WTC11 (cell line): ENCODE measurements at regions not wholly inside any gene's neighbourhood (a gene's known extent, or its start where the extent isn't known, plus 50 kb on each side); places are given as distances from the start of the nearest gene placed in this dataset.

Experiments used
- ATAC-seq: fragments of 200-7000 bp; cut with Tn5 transposase; 2 replicates; pipeline ENCODE4 v1.10.0; 2021; ENCODE audit warnings: mild to moderate bottlenecking, moderate library complexity
- CTCF ChIA-PET: fragments of 300-600 bp; sonication (Branson Sonifier 250); formaldehyde crosslinking; loops from one replicate; lab custom pipeline; 2021; ENCODE audit warnings: antibody characterized with exemption; lab: Charles Lee
- POLR2A ChIA-PET: fragments of 350-600 bp; sonication (Branson Sonifier 250); formaldehyde crosslinking; loops from one replicate; lab custom pipeline; 2021; ENCODE audit warnings: antibody characterized with exemption; lab: Charles Lee
- DNase-seq: peaks from one replicate; pipeline ENCODE4 v3.0.0; 2021; ENCODE audit warnings: low spot score
- H3K27ac Mint-ChIP-seq: 2 replicates; pipeline ENCODE4 v1.8.0; 2021; ENCODE audit warnings: mixed read lengths
- H3K27me3 Mint-ChIP-seq: 2 replicates; pipeline ENCODE4 v1.8.0; 2021; ENCODE audit warnings: low read depth, mild to moderate bottlenecking, moderate library complexity, mixed read lengths
- H3K36me3 Mint-ChIP-seq: 2 replicates; pipeline ENCODE4 v1.8.0; 2021; ENCODE audit warnings: mixed read lengths
- H3K4me1 Mint-ChIP-seq: 2 replicates; pipeline ENCODE4 v1.8.0; 2022; ENCODE audit warnings: mixed read lengths
- H3K4me3 Mint-ChIP-seq: 2 replicates; pipeline ENCODE4 v1.8.0; 2021; ENCODE audit warnings: mild to moderate bottlenecking, moderate library complexity, mixed read lengths
- H3K9me3 Mint-ChIP-seq: 2 replicates; pipeline ENCODE4 v1.8.0; 2021; ENCODE audit warnings: mixed read lengths
- CBFB ChIP-seq: sonication (generic); formaldehyde crosslinking; IDR thresholded peaks from 2 replicates; pipeline ENCODE4 v1.8.1; 2022; ENCODE audit warnings: mild to moderate bottlenecking, low read depth, missing genetic modification reagents
- ETV6 ChIP-seq: sonication (generic); formaldehyde crosslinking; IDR thresholded peaks from 2 replicates; pipeline ENCODE4 v1.8.1; 2022; ENCODE audit warnings: mild to moderate bottlenecking, missing genetic modification reagents
- FOXJ3 ChIP-seq: sonication (generic); formaldehyde crosslinking; IDR thresholded peaks from 2 replicates; pipeline ENCODE4 v1.9.0; 2021; ENCODE audit warnings: missing genetic modification reagents, mild to moderate bottlenecking, borderline replicate concordance
- FOXK1 ChIP-seq: sonication (generic); formaldehyde crosslinking; IDR thresholded peaks from 2 replicates; pipeline ENCODE4 v1.8.0; 2022; ENCODE audit warnings: mild to moderate bottlenecking, moderate library complexity, missing genetic modification reagents
- HMGA2 ChIP-seq: fragments of 250-450 bp; sonication (Bioruptor Pico); IDR thresholded peaks from 2 replicates; pipeline ENCODE4 v1.4.0; 2021; ENCODE audit warnings: mild to moderate bottlenecking, moderate library complexity
- JUN ChIP-seq: sonication (generic); formaldehyde crosslinking; IDR thresholded peaks from 2 replicates; pipeline ENCODE4 v1.8.0; 2023; ENCODE audit warnings: mild to moderate bottlenecking, missing genetic modification reagents
- NR2C2 ChIP-seq: sonication (generic); formaldehyde crosslinking; IDR thresholded peaks from 2 replicates; pipeline ENCODE4 v1.8.0; 2022; ENCODE audit warnings: mild to moderate bottlenecking, missing genetic modification reagents
- NR3C1 ChIP-seq: sonication (generic); formaldehyde crosslinking; conservative IDR thresholded peaks from 2 replicates; pipeline ENCODE4 v1.8.1; 2023; ENCODE audit warnings: low read depth, mild to moderate bottlenecking, missing genetic modification reagents
- OVOL2 ChIP-seq: fragments of 250-450 bp; sonication (Bioruptor Pico); IDR thresholded peaks from 2 replicates; pipeline ENCODE4 v1.9.0; 2021; ENCODE audit warnings: mild to moderate bottlenecking, borderline replicate concordance
- RORB ChIP-seq: fragments of 250-450 bp; sonication (Bioruptor Pico); IDR thresholded peaks from 2 replicates; pipeline ENCODE4 v1.9.0; 2021; ENCODE audit warnings: mild to moderate bottlenecking
- SOX15 ChIP-seq: fragments of 250-450 bp; sonication (Bioruptor Pico); IDR thresholded peaks from 2 replicates; pipeline ENCODE4 v1.9.0; 2021; ENCODE audit warnings: mild to moderate bottlenecking
- TCF7 ChIP-seq: sonication (generic); formaldehyde crosslinking; IDR thresholded peaks from 2 replicates; pipeline ENCODE4 v1.8.0; 2022; ENCODE audit warnings: mild to moderate bottlenecking, low read depth, missing genetic modification reagents, moderate library complexity
- TEAD4 ChIP-seq: sonication (generic); formaldehyde crosslinking; IDR thresholded peaks from 2 replicates; pipeline ENCODE4 v1.8.0; 2022; ENCODE audit warnings: mild to moderate bottlenecking, missing genetic modification reagents
- ZNF232 ChIP-seq: sonication (generic); formaldehyde crosslinking; IDR thresholded peaks from 2 replicates; pipeline ENCODE4 v1.8.0; 2022; ENCODE audit warnings: mild to moderate bottlenecking, missing genetic modification reagents
- ZNF317 ChIP-seq: sonication (generic); formaldehyde crosslinking; IDR thresholded peaks from 2 replicates; pipeline ENCODE4 v1.8.1; 2023; ENCODE audit warnings: low read depth, mild to moderate bottlenecking, moderate library complexity, missing genetic modification reagents, borderline replicate concordance
- ZNF396 ChIP-seq: fragments of 250-450 bp; sonication (Bioruptor Pico); IDR thresholded peaks from 2 replicates; pipeline ENCODE4 v1.8.0; 2021; ENCODE audit warnings: mild to moderate bottlenecking, moderate library complexity, borderline replicate concordance
- ZNF423 ChIP-seq: fragments of 250-450 bp; sonication (Bioruptor Pico); IDR thresholded peaks from 2 replicates; pipeline ENCODE4 v2.1.2; 2022; ENCODE audit warnings: mild to moderate bottlenecking, moderate library complexity
- TF ChIP-seq, protein P1 (sequence below): sonication (generic); formaldehyde crosslinking; IDR thresholded peaks from 2 replicates; pipeline ENCODE4 v1.8.1; 2023; ENCODE audit warnings: mild to moderate bottlenecking, moderate library complexity, missing genetic modification reagents
- TF ChIP-seq, protein P2 (sequence below): fragments of 250-450 bp; sonication (Bioruptor Pico); IDR thresholded peaks from 2 replicates; pipeline ENCODE4 v1.9.0; 2021; ENCODE audit warnings: mild to moderate bottlenecking
- TF ChIP-seq, protein P3 (sequence below): sonication (generic); formaldehyde crosslinking; IDR thresholded peaks from 2 replicates; pipeline ENCODE4 v1.8.1; 2022; ENCODE audit warnings: mild to moderate bottlenecking, missing genetic modification reagents, moderate library complexity, borderline replicate concordance
- TF ChIP-seq, protein P4 (sequence below): sonication (generic); formaldehyde crosslinking; IDR thresholded peaks from 2 replicates; pipeline ENCODE4 v1.8.1; 2022; ENCODE audit warnings: low read depth, missing genetic modification reagents, borderline replicate concordance
- TF ChIP-seq, protein P5 (sequence below): sonication (generic); formaldehyde crosslinking; conservative IDR thresholded peaks from 2 replicates; pipeline ENCODE4 v1.8.1; 2023; ENCODE audit warnings: mild to moderate bottlenecking, low read depth, missing genetic modification reagents, moderate library complexity

DNA sequence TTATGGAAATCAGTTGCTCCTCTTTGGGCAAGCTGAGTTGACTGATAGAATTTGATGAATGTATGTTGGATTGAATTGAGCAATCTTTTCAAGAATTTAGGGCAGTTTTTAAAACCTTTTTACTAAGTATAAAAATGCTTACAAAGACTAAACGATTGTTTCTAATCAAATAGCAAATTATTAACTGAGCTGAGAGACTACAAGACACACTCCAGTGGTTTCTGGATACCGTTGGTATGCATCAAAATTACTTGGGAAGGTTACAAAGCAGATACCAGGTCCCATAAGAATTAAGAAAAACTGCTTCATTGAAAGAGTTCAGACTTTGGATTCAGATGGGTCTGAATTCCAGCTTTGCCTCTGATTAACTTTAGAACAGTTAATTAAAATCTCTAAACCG is 721.4 kb downstream of the FAM181B start:
- TF ChIP-seq ZNF232 (CRISPR knock-in tag): no peak
- TF ChIP-seq, protein P1, sequence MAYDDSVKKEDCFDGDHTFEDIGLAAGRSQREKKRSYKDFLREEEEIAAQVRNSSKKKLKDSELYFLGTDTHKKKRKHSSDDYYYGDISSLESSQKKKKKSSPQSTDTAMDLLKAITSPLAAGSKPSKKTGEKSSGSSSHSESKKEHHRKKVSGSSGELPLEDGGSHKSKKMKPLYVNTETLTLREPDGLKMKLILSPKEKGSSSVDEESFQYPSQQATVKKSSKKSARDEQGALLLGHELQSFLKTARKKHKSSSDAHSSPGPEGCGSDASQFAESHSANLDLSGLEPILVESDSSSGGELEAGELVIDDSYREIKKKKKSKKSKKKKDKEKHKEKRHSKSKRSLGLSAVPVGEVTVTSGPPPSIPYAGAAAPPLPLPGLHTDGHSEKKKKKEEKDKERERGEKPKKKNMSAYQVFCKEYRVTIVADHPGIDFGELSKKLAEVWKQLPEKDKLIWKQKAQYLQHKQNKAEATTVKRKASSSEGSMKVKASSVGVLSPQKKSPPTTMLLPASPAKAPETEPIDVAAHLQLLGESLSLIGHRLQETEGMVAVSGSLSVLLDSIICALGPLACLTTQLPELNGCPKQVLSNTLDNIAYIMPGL (CRISPR knock-in tag): no peak
- TF ChIP-seq ZNF423 (CRISPR knock-in tag): no peak
- no peak for TF ChIP-seq NR2C2 (CRISPR knock-in tag)
- no peak for TF ChIP-seq FOXJ3 (CRISPR knock-in tag)
- no peak for TF ChIP-seq NR3C1 (CRISPR knock-in tag)
- TF ChIP-seq TEAD4 (CRISPR knock-in tag): no peak
- ChIA-PET CTCF (no interaction called here), POLR2A (no interaction called here)
- no peaks in the 10 kb centered on the region for H3K9me3 Mint-ChIP-seq
- DNase-seq (no peak), ATAC-seq (no peak)
- peaks cover 7% of the 10 kb centered on the region for H3K4me1 Mint-ChIP-seq
- no peak overlapping the region for H3K27ac Mint-ChIP-seq
- no peaks in the 10 kb centered on the region for H3K27me3 Mint-ChIP-seq
- no peak overlapping the region for H3K4me3 Mint-ChIP-seq
- H3K36me3 Mint-ChIP-seq: no peaks in the 10 kb centered on the region

DNA sequence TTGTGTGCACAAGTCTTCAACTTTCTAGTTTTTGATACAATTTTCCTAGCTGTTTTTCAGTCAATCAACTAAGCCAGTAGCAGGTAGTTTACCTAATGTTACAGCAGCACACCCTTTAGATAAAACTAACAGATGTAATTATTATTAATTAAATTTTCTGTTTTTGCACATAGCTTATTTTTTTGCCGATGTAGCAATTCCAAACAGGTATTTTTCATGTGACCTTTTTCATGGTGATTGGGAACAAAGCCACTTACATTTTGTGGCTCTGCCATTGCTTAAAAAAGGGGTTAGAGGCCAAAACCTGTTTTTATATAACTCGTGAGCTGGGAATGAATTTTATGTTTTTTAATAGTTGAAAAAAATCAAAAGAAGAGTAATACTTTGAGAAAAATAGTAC is 724.5 kb downstream of the FAM181B start:
- H3K36me3 Mint-ChIP-seq: no peaks in the 10 kb centered on the region
- H3K4me1 Mint-ChIP-seq: peaks cover 7% of the 10 kb centered on the region
- POLR2A ChIA-PET: no interaction called here
- no peak overlapping the region for H3K4me3 Mint-ChIP-seq
- ATAC-seq: no peak
- no peak overlapping the region for H3K27ac Mint-ChIP-seq
- CTCF ChIA-PET: no interaction called here
- H3K27me3 Mint-ChIP-seq: no peaks in the 10 kb centered on the region
- no peaks in the 10 kb centered on the region for H3K9me3 Mint-ChIP-seq
- TF ChIP-seq HMGA2 (CRISPR knock-in tag) (no peak), TEAD4 (CRISPR knock-in tag) (no peak), SOX15 (CRISPR knock-in tag) (no peak), NR3C1 (CRISPR knock-in tag) (no peak), CBFB (CRISPR knock-in tag) (no peak), OVOL2 (CRISPR knock-in tag) (no peak), ZNF396 (CRISPR knock-in tag) (no peak), ZNF317 (no peak), ETV6 (CRISPR knock-in tag) (no peak), RORB (CRISPR knock-in tag) (no peak), TCF7 (no peak), JUN (CRISPR knock-in tag) (no peak), FOXK1 (CRISPR knock-in tag) (no peak)
- TF ChIP-seq, protein P2, sequence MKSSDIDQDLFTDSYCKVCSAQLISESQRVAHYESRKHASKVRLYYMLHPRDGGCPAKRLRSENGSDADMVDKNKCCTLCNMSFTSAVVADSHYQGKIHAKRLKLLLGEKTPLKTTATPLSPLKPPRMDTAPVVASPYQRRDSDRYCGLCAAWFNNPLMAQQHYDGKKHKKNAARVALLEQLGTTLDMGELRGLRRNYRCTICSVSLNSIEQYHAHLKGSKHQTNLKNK (CRISPR knock-in tag): no peak
- TF ChIP-seq, protein P1 (CRISPR knock-in tag): no peak
- TF ChIP-seq, protein P3, sequence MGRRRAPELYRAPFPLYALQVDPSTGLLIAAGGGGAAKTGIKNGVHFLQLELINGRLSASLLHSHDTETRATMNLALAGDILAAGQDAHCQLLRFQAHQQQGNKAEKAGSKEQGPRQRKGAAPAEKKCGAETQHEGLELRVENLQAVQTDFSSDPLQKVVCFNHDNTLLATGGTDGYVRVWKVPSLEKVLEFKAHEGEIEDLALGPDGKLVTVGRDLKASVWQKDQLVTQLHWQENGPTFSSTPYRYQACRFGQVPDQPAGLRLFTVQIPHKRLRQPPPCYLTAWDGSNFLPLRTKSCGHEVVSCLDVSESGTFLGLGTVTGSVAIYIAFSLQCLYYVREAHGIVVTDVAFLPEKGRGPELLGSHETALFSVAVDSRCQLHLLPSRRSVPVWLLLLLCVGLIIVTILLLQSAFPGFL (CRISPR knock-in tag): no peak
- TF ChIP-seq, protein P4, sequence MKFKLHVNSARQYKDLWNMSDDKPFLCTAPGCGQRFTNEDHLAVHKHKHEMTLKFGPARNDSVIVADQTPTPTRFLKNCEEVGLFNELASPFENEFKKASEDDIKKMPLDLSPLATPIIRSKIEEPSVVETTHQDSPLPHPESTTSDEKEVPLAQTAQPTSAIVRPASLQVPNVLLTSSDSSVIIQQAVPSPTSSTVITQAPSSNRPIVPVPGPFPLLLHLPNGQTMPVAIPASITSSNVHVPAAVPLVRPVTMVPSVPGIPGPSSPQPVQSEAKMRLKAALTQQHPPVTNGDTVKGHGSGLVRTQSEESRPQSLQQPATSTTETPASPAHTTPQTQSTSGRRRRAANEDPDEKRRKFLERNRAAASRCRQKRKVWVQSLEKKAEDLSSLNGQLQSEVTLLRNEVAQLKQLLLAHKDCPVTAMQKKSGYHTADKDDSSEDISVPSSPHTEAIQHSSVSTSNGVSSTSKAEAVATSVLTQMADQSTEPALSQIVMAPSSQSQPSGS (CRISPR knock-in tag): no peak
- TF ChIP-seq, protein P5, sequence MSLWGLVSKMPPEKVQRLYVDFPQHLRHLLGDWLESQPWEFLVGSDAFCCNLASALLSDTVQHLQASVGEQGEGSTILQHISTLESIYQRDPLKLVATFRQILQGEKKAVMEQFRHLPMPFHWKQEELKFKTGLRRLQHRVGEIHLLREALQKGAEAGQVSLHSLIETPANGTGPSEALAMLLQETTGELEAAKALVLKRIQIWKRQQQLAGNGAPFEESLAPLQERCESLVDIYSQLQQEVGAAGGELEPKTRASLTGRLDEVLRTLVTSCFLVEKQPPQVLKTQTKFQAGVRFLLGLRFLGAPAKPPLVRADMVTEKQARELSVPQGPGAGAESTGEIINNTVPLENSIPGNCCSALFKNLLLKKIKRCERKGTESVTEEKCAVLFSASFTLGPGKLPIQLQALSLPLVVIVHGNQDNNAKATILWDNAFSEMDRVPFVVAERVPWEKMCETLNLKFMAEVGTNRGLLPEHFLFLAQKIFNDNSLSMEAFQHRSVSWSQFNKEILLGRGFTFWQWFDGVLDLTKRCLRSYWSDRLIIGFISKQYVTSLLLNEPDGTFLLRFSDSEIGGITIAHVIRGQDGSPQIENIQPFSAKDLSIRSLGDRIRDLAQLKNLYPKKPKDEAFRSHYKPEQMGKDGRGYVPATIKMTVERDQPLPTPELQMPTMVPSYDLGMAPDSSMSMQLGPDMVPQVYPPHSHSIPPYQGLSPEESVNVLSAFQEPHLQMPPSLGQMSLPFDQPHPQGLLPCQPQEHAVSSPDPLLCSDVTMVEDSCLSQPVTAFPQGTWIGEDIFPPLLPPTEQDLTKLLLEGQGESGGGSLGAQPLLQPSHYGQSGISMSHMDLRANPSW: no peak
- TF ChIP-seq, all 79 proteins: peak for 0
- no peak for DNase-seq
